ENCODE measurements at regions not wholly inside any gene's neighbourhood (a gene's known extent, or its start where the extent isn't known, plus 50 kb on each side); places are given as distances from the start of the nearest gene placed in this dataset.

- dilution Hi-C loops (cut with MboI; ENCODE audit: extremely low pct_ligation_motif_present, low sequenced_read_pairs): no loop called here
- Histone ChIP-seq H3K79me2 (ENCODE audit: control insufficient read depth, insufficient read depth, low read length) (no peaks in the 10 kb centered on the region), H3K4me2 (ENCODE audit: insufficient read depth, low read length) (peak overlapping the region; percentile 95), H3K9me1 (replicated peaks; ENCODE audit: control insufficient read depth, extremely low read depth, insufficient read depth, low read length) (no peaks in the 10 kb centered on the region), H4K20me1 (replicated peaks; ENCODE audit: control insufficient read depth, extremely low read depth, insufficient read depth, low read length) (no peaks in the 10 kb centered on the region), H3K4me3 (replicated peaks in 1 of 3; ENCODE audit: insufficient read depth in 1 of 3, low read depth in 1 of 3, low read length in 3 of 3) (peak overlapping the region in 1 of 3 experiments; percentile 27), H3K9me3 (replicated peaks; ENCODE audit: control insufficient read depth, insufficient read depth, low read length) (no peaks in the 10 kb centered on the region), H3K27ac (ENCODE audit: insufficient read depth, low read depth, low read length) (peak overlapping the region; percentile 52), H3K4me1 (ENCODE audit: control insufficient read depth, extremely low read depth, insufficient read depth, low read length) (peaks cover 13% of the 10 kb centered on the region), H3K9ac (replicated peaks; ENCODE audit: extremely low read depth, insufficient read depth, low read length) (peak overlapping the region; percentile 63), H3K36me3 (ENCODE audit: control insufficient read depth in 2 of 2, extremely low read depth in 1 of 2, insufficient read depth in 2 of 2, low read length in 2 of 2) (no peaks in the 10 kb centered on the region), H3K27me3 (ENCODE audit: control insufficient read depth in 2 of 2, insufficient read depth in 2 of 2, low read length in 2 of 2) (no peaks in the 10 kb centered on the region), H2AFZ (ENCODE audit: low read depth, low read length) (no peak overlapping the region)
- BruUV-seq (replicated peaks): no TSS peak
- CTCF ChIA-PET: interaction anchor here (1.0 to 1.5 kb wide), 4 partner anchors 13 to 276 kb away, joined by 3 to 4 read pairs (median 4); no protein-coding TSS in a partner anchor
- intact Hi-C loops (cut with micrococcal nuclease): no loop called here
- no peak for TF ChIP-seq MAX (IDR thresholded peaks at IDR 0.05; ENCODE audit: insufficient read depth, insufficient read length)
- TF ChIP-seq POLR2A (IDR thresholded peaks at IDR 0.05; ENCODE audit: low read depth, low read length): no peak
- TF ChIP-seq MYC (IDR thresholded peaks at IDR 0.05; ENCODE audit: low read depth, low read length): no peak
- TF ChIP-seq JUN (IDR thresholded peaks at IDR 0.05; ENCODE audit: borderline replicate concordance, insufficient read depth, insufficient read length, low read depth): peak; percentile 82
- TF ChIP-seq FOS (IDR thresholded peaks at IDR 0.05; ENCODE audit: borderline replicate concordance, insufficient read depth, low read length): peak; percentile 91
- TF ChIP-seq POLR2AphosphoS5 (IDR thresholded peaks at IDR 0.05; ENCODE audit: insufficient read depth, low read depth, low read length): no peak
- no peak for TF ChIP-seq EZH2 (IDR thresholded peaks at IDR 0.05; ENCODE audit: borderline replicate concordance, low read depth, low read length, severe bottlenecking)
- TF ChIP-seq CTCF (IDR thresholded peaks at IDR 0.05; ENCODE audit: extremely low read depth in 1 of 2, insufficient read depth in 1 of 2, low read depth in 1 of 2, low read length in 2 of 2): no peak
- peak; percentile 69 for DNase-seq (ENCODE audit: low read depth, low spot score)
- peak; percentile 42 for FAIRE-seq
- POLR2A ChIA-PET: no interaction called here
Measured at GRCh38 chr15:35168464-35168863, 83.4 kb upstream of the NANOGP8 start.

All from endothelial cell of umbilical vein (primary cell).